Thoracic aorta (tissue), 2 donors: ENCODE measurements at regions not wholly inside any gene's neighbourhood (a gene's known extent, or its start where the extent isn't known, plus 50 kb on each side); places are given as distances from the start of the nearest gene placed in this dataset.

Experiments
- ATAC-seq: fragments of 150-250 bp; one replicate; pipeline ENCODE4 v1.8.0; 2017; ENCODE audit warnings: low read depth; ENCODE audit not compliant: insufficient number of reproducible peaks, low FRiP score
- DNase-seq: peaks from one replicate; pipeline ENCODE4 v3.0.0-alpha.2; 2020; ENCODE audit warnings: low spot score
- H3K27ac ChIP-seq, 2 donors: fragments of 200-600 bp; sonication (generic); 1 replicate in 1 of 2; 2 replicates in 1 of 2; pipeline ENCODE4 v1.5.1; 2016; ENCODE audit warnings: mild to moderate bottlenecking in 2 of 2, moderate library complexity in 2 of 2
- H3K27me3 ChIP-seq: fragments of 200-600 bp; sonication (generic); replicated peaks from 2 replicates; pipeline ENCODE4 v1.6.0; 2016; ENCODE audit warnings: mild to moderate bottlenecking; ENCODE audit not compliant: insufficient read depth
- H3K36me3 ChIP-seq: fragments of 200-600 bp; sonication (generic); one replicate; pipeline ENCODE4 v1.5.1; 2016
- H3K4me1 ChIP-seq, 2 donors: fragments of 200-600 bp; sonication (generic); 1 replicate in 1 of 2; 2 replicates in 1 of 2; pipeline versions ENCODE4 v1.5.1 to v1.6.0; 2016; ENCODE audit warnings: low read depth in 2 of 2, mild to moderate bottlenecking in 1 of 2; ENCODE audit not compliant: control insufficient read depth in 1 of 2
- H3K4me3 ChIP-seq: fragments of 200-600 bp; sonication (generic); 2 replicates; pipeline ENCODE4 v1.5.1; 2016; ENCODE audit warnings: mild to moderate bottlenecking
- H3K9me3 ChIP-seq: fragments of 200-600 bp; sonication (generic); 2 replicates; pipeline ENCODE4 v1.5.1; 2016
- TF ChIP-seq, protein P1 (sequence below): fragments of 200-600 bp; sonication (generic); IDR thresholded peaks from one replicate; pipeline ENCODE4 v1.5.1; 2019; ENCODE audit warnings: antibody characterized with exemption

DNA sequence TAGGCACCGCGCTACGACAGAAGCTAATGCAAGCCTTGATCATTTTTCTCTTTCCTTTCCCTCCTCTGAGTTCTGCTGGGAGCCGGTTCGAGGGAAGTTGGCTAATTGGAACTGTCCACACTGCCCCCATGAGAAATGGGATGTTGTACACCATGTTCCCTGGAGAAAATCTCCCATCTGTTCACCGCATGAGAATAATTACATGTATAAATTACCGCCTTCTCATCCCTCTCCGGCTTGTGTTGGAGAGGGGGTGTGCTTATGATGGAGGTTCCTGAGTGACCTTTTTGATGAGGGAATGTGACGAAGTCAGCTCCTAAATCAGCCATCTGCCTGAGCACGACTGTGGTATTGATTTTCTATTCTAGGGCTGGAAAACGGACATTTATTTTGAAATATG, 320.2 kb upstream of the SULF2 start:
- Histone ChIP-seq H3K4me1 (no peaks in the 10 kb centered on the region), H3K36me3 (no peaks in the 10 kb centered on the region), H3K27ac (no peak overlapping the region), H3K4me3 (no peak overlapping the region), H3K27me3 (no peaks in the 10 kb centered on the region), H3K9me3 (no peaks in the 10 kb centered on the region)
- TF ChIP-seq, protein P1, sequence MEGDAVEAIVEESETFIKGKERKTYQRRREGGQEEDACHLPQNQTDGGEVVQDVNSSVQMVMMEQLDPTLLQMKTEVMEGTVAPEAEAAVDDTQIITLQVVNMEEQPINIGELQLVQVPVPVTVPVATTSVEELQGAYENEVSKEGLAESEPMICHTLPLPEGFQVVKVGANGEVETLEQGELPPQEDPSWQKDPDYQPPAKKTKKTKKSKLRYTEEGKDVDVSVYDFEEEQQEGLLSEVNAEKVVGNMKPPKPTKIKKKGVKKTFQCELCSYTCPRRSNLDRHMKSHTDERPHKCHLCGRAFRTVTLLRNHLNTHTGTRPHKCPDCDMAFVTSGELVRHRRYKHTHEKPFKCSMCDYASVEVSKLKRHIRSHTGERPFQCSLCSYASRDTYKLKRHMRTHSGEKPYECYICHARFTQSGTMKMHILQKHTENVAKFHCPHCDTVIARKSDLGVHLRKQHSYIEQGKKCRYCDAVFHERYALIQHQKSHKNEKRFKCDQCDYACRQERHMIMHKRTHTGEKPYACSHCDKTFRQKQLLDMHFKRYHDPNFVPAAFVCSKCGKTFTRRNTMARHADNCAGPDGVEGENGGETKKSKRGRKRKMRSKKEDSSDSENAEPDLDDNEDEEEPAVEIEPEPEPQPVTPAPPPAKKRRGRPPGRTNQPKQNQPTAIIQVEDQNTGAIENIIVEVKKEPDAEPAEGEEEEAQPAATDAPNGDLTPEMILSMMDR: no peak
- ATAC-seq (no peak), DNase-seq (no peak)

DNA sequence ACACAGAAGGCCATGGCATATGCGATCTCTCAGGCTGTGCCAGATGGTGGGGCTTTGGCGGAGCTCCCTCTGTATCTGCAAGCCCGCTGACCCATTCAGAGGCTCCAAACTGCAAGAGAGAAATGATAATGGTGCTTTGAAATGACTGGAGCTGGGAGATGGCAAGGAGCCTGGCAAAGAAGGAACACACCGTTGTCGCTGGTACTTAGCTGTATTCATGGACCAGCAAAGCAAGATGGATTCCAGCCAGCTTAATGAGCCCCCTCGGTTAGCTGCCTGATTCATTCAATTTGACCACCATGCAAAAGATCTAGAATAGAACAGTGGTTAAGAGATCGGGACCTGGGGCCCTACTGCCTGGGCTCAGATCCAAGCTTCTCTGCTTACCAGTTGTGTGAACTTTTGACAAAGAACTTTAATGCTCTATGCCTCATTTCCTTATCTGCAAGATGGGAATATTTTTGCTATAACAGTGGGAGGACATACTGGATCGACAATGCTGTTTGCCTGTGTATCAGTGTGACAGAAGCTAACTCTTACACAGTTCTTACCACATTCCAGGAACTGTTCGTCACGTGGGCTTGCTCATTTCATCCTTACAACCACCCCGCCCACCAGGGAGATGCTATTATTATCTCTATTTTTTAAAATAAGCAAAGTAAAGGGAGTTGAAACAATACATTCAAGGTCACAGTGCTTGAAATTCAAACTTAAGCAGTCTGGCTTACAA, 317.8 kb upstream of the SULF2 start:
- no peak for ATAC-seq
- TF ChIP-seq, protein P1: no peak

DNA sequence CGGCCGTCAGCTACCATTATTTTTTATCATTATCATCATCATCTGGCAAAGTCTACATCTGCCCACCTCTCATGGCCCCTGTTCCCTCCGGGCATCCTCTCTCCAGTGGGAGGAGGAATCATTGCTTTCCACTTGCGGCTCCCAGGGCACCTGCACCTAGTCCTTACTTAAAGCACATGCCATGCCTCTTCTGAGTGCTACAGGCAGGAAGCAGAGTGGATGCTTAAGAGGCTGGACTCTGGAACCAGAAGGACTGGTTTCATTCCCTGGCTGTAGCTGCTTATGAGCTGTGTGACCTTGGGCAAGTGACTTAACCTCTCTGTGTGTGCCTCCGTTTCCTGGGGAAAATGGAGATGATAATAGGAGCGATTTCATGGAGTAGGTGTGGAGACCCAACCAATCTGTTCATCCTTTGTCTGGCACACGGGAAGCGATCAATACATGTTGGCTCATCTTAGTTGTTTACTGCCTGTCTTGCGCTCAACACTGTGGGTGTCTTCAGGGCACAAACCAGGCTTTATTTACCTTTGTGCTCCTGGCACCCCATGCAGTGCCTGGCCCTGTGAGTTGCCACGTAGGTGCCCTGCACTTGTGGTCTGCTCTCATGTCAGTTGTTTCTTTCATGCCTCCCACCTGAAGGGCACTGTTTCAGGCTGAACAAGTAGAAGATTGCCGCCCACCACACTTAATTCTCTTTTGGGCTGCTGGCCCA, 317.0 kb upstream of the SULF2 start:
- Histone ChIP-seq H3K27ac (no peak overlapping the region), H3K27me3 (no peaks in the 10 kb centered on the region), H3K4me1 (no peaks in the 10 kb centered on the region), H3K4me3 (no peak overlapping the region), H3K9me3 (no peaks in the 10 kb centered on the region), H3K36me3 (no peaks in the 10 kb centered on the region)
- DNase-seq: no peak
- ATAC-seq: no peak
- TF ChIP-seq, protein P1: no peak

More for the DNA sequence above, 317.8 kb upstream of the SULF2 start:
- no peaks in the 10 kb centered on the region for H3K9me3 ChIP-seq
- no peaks in the 10 kb centered on the region for H3K4me1 ChIP-seq
- no peak for DNase-seq
- no peaks in the 10 kb centered on the region for H3K36me3 ChIP-seq
- no peak overlapping the region for H3K27ac ChIP-seq
- H3K4me3 ChIP-seq: no peak overlapping the region
- H3K27me3 ChIP-seq: no peaks in the 10 kb centered on the region

DNA sequence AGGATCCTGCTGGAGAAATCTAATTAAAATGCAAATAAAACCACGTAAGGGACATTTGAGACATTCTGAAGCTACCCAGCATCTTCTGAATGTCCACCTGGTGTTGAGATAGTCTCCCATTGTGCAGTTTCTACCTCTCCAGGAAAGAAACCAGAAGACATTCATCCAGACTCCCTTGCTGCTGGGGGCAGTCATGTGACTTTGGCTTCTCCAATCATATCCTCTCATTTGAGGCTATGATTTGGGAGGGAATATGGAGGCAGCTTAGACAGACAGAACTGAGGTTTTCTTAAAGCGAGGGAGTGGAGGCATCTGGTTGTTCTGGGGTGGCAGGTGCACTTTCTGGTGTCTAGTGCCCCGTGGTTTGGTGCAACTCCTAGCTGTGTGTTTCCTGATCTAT, 315.2 kb upstream of the SULF2 start:
- DNase-seq (no peak), ATAC-seq (no peak)
- no peaks in the 10 kb centered on the region for H3K27me3 ChIP-seq
- H3K9me3 ChIP-seq: no peaks in the 10 kb centered on the region
- no peaks in the 10 kb centered on the region for H3K36me3 ChIP-seq
- TF ChIP-seq, protein P1: no peak
- no peaks in the 10 kb centered on the region for H3K4me1 ChIP-seq
- no peak overlapping the region for H3K4me3 ChIP-seq
- H3K27ac ChIP-seq: no peak overlapping the region

DNA sequence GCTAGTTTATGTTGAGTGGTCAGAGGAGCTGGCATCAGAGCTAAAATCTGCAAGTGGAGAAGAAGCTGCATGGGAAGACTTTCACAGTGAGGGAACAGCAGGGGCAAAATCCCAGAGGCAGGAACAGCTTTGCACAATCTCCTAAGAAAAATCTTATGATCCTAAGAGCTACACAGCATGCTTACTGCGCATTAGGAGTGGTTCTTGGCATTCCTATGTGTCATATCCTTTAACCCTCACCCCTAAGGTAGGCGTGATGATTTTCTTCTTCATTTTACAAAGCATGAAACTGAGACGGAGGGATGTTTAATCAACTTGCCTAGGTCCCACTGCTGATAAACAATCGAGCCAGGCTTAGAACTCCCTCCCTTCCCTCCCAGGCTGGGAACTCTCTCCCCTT, 313.6 kb upstream of the SULF2 start:
- Histone ChIP-seq H3K27me3 (no peaks in the 10 kb centered on the region), H3K27ac (no peak overlapping the region), H3K4me3 (no peak overlapping the region), H3K36me3 (no peaks in the 10 kb centered on the region), H3K4me1 (no peaks in the 10 kb centered on the region), H3K9me3 (no peaks in the 10 kb centered on the region)
- DNase-seq: no peak
- TF ChIP-seq, protein P1: no peak
- no peak for ATAC-seq
